GM03348 (cell line): ENCODE measurements at regions not wholly inside any gene's neighbourhood (a gene's known extent, or its start where the extent isn't known, plus 50 kb on each side); places are given as distances from the start of the nearest gene placed in this dataset.

Experiments used
- DNase-seq: peaks from one replicate; pipeline ENCODE4 v3.0.0; 2012; ENCODE audit warnings: low spot score

DNA sequence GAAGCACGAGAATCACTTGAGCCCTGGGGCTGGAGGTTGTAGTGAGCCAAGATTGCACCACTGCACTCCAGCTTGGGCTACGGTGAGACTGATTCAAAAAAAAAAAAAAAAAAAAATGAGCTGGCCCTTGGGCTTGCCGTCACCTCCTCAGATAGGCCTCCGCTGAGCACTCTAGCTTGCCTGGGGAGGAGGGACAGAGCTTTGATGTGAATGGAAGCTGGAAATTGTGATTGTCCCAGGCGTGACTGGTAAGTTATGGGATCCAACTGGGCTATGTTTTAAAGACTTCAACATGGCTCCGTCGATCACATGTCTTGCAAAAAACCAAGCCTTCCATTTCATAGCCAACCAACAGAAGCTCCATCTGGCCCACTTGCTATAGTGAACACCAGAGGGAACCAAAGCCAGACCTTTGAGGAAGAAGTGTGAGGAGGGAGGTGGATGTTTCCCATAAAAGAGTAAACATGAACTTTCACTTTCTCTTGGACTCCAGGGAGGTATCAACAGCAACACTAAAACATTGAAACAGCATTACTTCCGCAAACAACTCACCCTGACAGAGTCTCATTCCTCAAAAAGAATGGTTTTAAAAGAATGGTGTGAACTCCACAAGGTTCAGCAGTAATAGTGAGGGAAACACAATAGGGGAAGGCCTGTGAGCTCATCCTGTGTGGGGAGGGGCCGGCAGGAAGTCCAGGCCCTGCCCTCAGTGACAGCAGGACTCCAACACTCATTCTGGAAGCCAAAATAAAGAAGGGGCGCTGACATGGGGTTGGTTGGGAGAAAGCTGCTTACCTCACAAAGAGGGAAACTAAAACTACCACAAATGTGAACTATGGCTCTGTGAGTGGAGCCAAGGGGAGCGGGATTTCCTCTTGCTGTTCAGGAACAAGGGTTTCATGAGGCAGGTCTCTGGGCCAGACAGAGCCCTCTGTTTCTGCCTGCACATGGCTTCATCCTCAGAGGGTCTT is 59.2 kb upstream of the IL12A start:
- DNase-seq = peak; percentile 60

DNA sequence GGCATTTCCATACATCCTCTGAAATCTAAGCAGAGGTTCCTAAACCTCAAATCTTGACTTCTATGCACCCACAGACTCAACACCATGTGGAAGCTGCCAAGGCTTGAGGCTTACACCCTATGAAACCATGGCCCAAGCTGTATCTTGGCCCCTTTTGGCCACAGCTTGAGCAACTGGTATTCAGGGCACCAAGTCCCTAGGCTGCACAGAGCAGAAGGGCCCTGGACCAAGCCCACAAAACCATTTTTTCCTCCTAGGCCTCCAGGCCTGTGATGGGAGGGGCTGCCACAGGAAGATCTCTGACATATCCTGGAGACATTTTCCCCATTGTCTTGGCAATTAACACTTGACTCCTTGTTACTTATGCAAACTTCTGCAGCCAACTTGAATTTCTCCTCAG is 54.4 kb upstream of the IL12A start:
- no peak for DNase-seq

- DNase-seq = no peak
These were observed 52.1 kb upstream of the IL12A start for GRCh38 chr3:159936541-159936940.

DNA sequence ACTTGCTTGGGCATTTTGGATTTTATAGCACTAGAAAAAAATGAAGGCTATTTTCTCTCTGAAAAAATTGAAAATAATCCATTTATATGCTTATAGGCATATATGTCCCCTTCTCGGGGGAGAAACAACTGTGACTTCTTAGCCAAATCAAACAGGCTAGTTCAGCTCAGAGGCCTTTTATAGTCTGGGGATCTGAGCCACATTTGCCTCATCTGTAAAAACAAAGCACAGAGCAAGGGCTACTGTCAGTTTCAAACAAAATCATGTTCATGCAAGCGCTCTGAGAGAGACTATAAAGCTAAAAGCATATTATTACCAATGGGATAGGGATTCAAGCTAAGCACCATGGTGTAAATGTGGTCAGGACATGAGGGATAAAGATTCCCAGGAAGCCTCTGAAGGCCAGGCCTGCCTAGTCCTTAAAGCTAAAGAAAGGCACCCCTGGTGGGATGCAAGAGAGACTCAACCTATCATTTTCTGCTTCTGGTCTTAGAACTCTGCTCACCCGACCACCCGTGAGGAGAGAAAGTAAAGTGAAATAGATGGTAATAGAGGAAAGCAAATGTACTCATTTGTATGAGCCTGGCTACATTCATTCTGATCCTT is 51.0 kb upstream of the IL12A start:
- DNase-seq = no peak

DNA sequence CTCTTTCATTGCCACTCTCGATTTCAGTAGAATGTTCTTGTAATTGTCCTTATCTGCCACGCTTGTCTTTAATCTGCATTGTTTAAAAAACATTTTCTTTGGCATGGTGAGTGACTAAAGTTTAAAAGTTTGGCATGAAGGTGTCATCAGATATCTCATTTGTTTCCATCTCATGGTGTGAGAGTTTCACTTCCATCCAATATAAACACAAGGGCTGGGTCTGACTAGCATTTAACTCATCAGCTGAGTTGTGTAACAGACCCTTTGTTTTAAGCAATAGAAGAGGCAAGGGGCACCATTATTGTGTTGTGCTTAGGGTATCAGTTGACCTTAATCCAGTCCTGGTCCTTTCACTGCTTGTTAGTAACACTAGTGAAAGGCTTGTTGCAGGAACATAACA is 49.9 kb upstream of the IL12A start:
- DNase-seq = no peak
